Naive B cell (primary cell): ENCODE measurements at regions not wholly inside any gene's neighbourhood (a gene's known extent, or its start where the extent isn't known, plus 50 kb on each side); places are given as distances from the start of the nearest gene placed in this dataset.

Experiments used
- ATAC-seq, 2 donors: fragments of 150-1000 bp; cut with Tn5 transposase; 2 replicates each; pipeline ENCODE4 v1.10.0; 2021; ENCODE audit warnings: low read depth in 2 of 2, mild to moderate bottlenecking in 2 of 2, moderate library complexity in 2 of 2
- DNase-seq: peaks from one replicate; pipeline ENCODE4 v3.0.0; 2022
- H3K27ac Mint-ChIP-seq, 6 donors: one replicate each; pipeline ENCODE4 v1.8.0; 2020 to 2022; ENCODE audit warnings: mild to moderate bottlenecking in 6 of 6, mixed read lengths in 6 of 6, moderate library complexity in 5 of 6, inconsistent platforms in 2 of 6
- H3K27me3 Mint-ChIP-seq, 3 donors: one replicate each; pipeline ENCODE4 v1.8.0; 2021 to 2022; ENCODE audit warnings: mixed read lengths in 3 of 3, mild to moderate bottlenecking in 1 of 3
- H3K36me3 Mint-ChIP-seq, 2 donors: one replicate each; pipeline ENCODE4 v1.8.0; 2020 to 2022; ENCODE audit warnings: mixed read lengths in 2 of 2, inconsistent platforms in 1 of 2, mild to moderate bottlenecking in 1 of 2
- H3K4me1 Mint-ChIP-seq, 3 donors: one replicate each; pipeline ENCODE4 v1.8.0; 2020 to 2022; ENCODE audit warnings: mixed read lengths in 3 of 3, inconsistent platforms in 1 of 3, mild to moderate bottlenecking in 1 of 3, moderate library complexity in 1 of 3
- H3K4me3 Mint-ChIP-seq, 8 donors: one replicate each; pipeline ENCODE4 v1.8.0; 2020 to 2022; ENCODE audit warnings: mild to moderate bottlenecking in 8 of 8, mixed read lengths in 8 of 8, moderate library complexity in 8 of 8, inconsistent platforms in 2 of 8
- H3K9me3 Mint-ChIP-seq, 7 donors: one replicate each; pipeline ENCODE4 v1.8.0; 2020 to 2022; ENCODE audit warnings: mixed read lengths in 7 of 7, mild to moderate bottlenecking in 5 of 7, inconsistent platforms in 2 of 7, moderate library complexity in 1 of 7

- ATAC-seq (no peak), DNase-seq (no peak)
- Mint-ChIP-seq H3K4me3 (no peak overlapping the region), H3K4me1 (peaks cover 0 to 2% (median 0%) of the 10 kb centered on the region in 3 donors), H3K9me3 (peaks cover 0 to 5% (median 0%) of the 10 kb centered on the region in 7 donors), H3K36me3 (no peaks in the 10 kb centered on the region), H3K27me3 (no peaks in the 10 kb centered on the region), H3K27ac (no peak overlapping the region)
Measured at GRCh38 chr2:147330925-147331324, 513.9 kb upstream of the ACVR2A start.

GRCh38 chr2:147327613-147328012 is 517.2 kb upstream of the ACVR2A start:
- H3K4me1 Mint-ChIP-seq = peaks cover 0 to 2% (median 0%) of the 10 kb centered on the region in 3 donors
- H3K4me3 Mint-ChIP-seq = no peak overlapping the region
- ATAC-seq = no peak

GRCh38 chr2:147325990-147326389 is 518.8 kb upstream of the ACVR2A start:
- ATAC-seq = no peak
- H3K36me3 Mint-ChIP-seq = peaks cover 0 to 4% of the 10 kb centered on the region in 2 donors
- no peaks in the 10 kb centered on the region for H3K27me3 Mint-ChIP-seq
- peaks cover 0 to 2% (median 0%) of the 10 kb centered on the region in 3 donors for H3K4me1 Mint-ChIP-seq
- H3K9me3 Mint-ChIP-seq = peaks cover 0 to 10% (median 2%) of the 10 kb centered on the region in 7 donors
- no peak overlapping the region for H3K4me3 Mint-ChIP-seq
- H3K27ac Mint-ChIP-seq = no peak overlapping the region
- DNase-seq = no peak

More at GRCh38 chr2:147327613-147328012, 517.2 kb upstream of the ACVR2A start:
- peak overlapping the region in 1 of 6 donors; percentile 62 for H3K27ac Mint-ChIP-seq
- H3K36me3 Mint-ChIP-seq = no peaks in the 10 kb centered on the region
- no peaks in the 10 kb centered on the region for H3K27me3 Mint-ChIP-seq
- no peak for DNase-seq
- no peaks in the 10 kb centered on the region for H3K9me3 Mint-ChIP-seq

- Mint-ChIP-seq H3K27me3 (no peaks in the 10 kb centered on the region), H3K9me3 (peaks cover 10 to 34% (median 14%) of the 10 kb centered on the region in 7 donors), H3K4me3 (no peak overlapping the region), H3K36me3 (peaks cover 0 to 4% of the 10 kb centered on the region in 2 donors), H3K4me1 (no peaks in the 10 kb centered on the region), H3K27ac (no peak overlapping the region)
- DNase-seq (no peak), ATAC-seq (no peak)
Measured at GRCh38 chr2:147320146-147320545, 524.7 kb upstream of the ACVR2A start.

GRCh38 chr2:147311058-147311430 is 533.8 kb upstream of the ACVR2A start:
- H3K27me3 Mint-ChIP-seq = no peaks in the 10 kb centered on the region
- no peaks in the 10 kb centered on the region for H3K36me3 Mint-ChIP-seq
- H3K9me3 Mint-ChIP-seq = peaks cover 0 to 8% (median 2%) of the 10 kb centered on the region in 7 donors
- DNase-seq (no peak), ATAC-seq (no peak)
- no peak overlapping the region for H3K4me3 Mint-ChIP-seq
- no peak overlapping the region for H3K27ac Mint-ChIP-seq
- H3K4me1 Mint-ChIP-seq = no peaks in the 10 kb centered on the region

- peaks cover 0 to 8% (median 2%) of the 10 kb centered on the region in 7 donors for H3K9me3 Mint-ChIP-seq
- H3K36me3 Mint-ChIP-seq = no peaks in the 10 kb centered on the region
- DNase-seq = no peak
- H3K27ac Mint-ChIP-seq = no peak overlapping the region
- ATAC-seq = no peak
- no peak overlapping the region for H3K4me3 Mint-ChIP-seq
- H3K4me1 Mint-ChIP-seq = no peaks in the 10 kb centered on the region
- H3K27me3 Mint-ChIP-seq = no peaks in the 10 kb centered on the region
Measured at GRCh38 chr2:147310335-147311057, 534.3 kb upstream of the ACVR2A start.

GRCh38 chr2:147297820-147298219 is 547.0 kb upstream of the ACVR2A start:
- no peaks in the 10 kb centered on the region for H3K36me3 Mint-ChIP-seq
- H3K4me3 Mint-ChIP-seq = no peak overlapping the region
- no peak for ATAC-seq
- H3K9me3 Mint-ChIP-seq = no peaks in the 10 kb centered on the region
- no peak for DNase-seq
- no peak overlapping the region for H3K27ac Mint-ChIP-seq
- no peaks in the 10 kb centered on the region for H3K4me1 Mint-ChIP-seq
- no peaks in the 10 kb centered on the region for H3K27me3 Mint-ChIP-seq

DNA sequence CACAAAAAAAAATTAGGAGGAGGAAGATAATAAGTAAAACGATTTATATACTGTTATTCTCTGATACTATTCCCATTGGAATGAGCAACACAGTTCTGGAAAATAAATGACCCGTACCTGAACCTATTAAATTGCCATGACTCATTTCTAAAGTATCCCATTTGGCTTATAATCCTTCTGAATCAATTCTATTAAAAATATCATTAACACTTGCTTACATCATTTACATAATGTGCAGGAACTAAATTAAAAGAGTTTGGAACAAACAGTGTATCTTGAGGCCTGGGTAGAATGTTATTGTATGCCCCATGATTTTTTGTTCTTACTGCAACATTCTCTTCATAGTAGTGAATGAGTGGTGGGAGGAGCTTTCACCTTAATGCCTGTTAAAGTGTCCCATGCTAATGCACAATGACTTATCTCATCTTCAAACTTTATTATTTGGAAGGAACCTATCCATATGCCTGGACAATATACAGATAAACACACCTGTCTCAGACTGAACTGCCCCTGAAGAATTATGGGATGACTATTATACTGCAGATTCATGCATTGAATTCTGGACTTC is 549.9 kb upstream of the ACVR2A start:
- H3K4me1 Mint-ChIP-seq = no peaks in the 10 kb centered on the region
- DNase-seq (no peak), ATAC-seq (no peak)
- H3K9me3 Mint-ChIP-seq = peaks cover 0 to 4% (median 1%) of the 10 kb centered on the region in 7 donors
- H3K27ac Mint-ChIP-seq = no peak overlapping the region
- H3K27me3 Mint-ChIP-seq = no peaks in the 10 kb centered on the region
- H3K4me3 Mint-ChIP-seq = no peak overlapping the region
- H3K36me3 Mint-ChIP-seq = no peaks in the 10 kb centered on the region

GRCh38 chr2:147293991-147294824 is 550.6 kb upstream of the ACVR2A start:
- Mint-ChIP-seq H3K4me1 (no peaks in the 10 kb centered on the region), H3K4me3 (no peak overlapping the region), H3K9me3 (peaks cover 0 to 4% (median 1%) of the 10 kb centered on the region in 7 donors), H3K27me3 (no peaks in the 10 kb centered on the region), H3K36me3 (no peaks in the 10 kb centered on the region), H3K27ac (no peak overlapping the region)
- ATAC-seq (no peak), DNase-seq (no peak)

DNA sequence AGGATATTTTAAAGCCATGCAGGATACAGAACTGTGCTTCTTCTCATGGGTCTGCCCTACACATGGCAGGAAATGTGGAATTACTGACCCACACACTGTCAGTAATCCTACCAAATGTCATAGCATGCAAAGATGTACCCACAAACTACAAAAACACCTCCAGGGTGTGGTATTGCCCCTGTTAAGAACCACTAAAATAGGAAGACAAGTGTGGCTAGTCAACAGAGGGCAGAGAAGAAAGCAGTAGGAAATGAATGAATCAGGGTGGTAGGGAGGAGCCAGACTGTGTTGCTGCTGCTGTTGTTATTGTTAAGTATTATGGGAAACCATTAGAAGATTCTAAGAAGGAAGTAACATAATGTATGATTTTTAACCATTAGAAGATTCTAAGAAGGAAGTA is 556.7 kb upstream of the ACVR2A start:
- H3K4me3 Mint-ChIP-seq = no peak overlapping the region
- no peaks in the 10 kb centered on the region for H3K27me3 Mint-ChIP-seq
- no peak for ATAC-seq
- H3K36me3 Mint-ChIP-seq = no peaks in the 10 kb centered on the region
- no peak overlapping the region for H3K27ac Mint-ChIP-seq
- no peaks in the 10 kb centered on the region for H3K4me1 Mint-ChIP-seq
- H3K9me3 Mint-ChIP-seq = peaks cover 0 to 7% (median 4%) of the 10 kb centered on the region in 7 donors
- no peak for DNase-seq

DNA sequence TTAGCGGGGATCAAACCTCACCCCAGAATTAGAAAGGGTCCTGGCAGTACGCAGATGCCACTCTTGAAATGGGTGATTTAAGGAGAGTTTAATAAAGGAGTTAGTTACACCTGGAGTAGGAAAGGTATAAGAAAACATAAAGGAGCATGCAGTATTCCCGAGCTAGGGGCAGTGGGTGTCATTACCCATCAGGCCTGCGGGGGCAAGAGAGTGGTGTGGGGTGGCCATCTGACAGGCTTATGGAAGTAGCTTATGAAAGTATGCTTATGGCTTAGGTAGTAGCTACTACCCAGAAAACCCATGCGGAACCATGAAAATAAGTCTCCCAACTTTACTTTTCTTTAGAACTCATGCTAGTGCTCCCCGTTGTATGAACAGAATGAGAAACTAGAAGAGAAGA is 568.9 kb upstream of the ACVR2A start:
- no peak for DNase-seq
- no peaks in the 10 kb centered on the region for H3K4me1 Mint-ChIP-seq
- no peaks in the 10 kb centered on the region for H3K27me3 Mint-ChIP-seq
- H3K36me3 Mint-ChIP-seq = no peaks in the 10 kb centered on the region
- H3K27ac Mint-ChIP-seq = no peak overlapping the region
- no peak overlapping the region for H3K4me3 Mint-ChIP-seq
- peaks cover 0 to 8% (median 0%) of the 10 kb centered on the region in 7 donors for H3K9me3 Mint-ChIP-seq
- ATAC-seq = no peak

- Mint-ChIP-seq H3K4me3 (no peak overlapping the region), H3K36me3 (peaks cover 8 to 13% of the 10 kb centered on the region in 2 donors), H3K27ac (no peak overlapping the region), H3K9me3 (peaks cover 1 to 21% (median 11%) of the 10 kb centered on the region in 7 donors), H3K27me3 (no peaks in the 10 kb centered on the region), H3K4me1 (no peaks in the 10 kb centered on the region)
- DNase-seq (no peak), ATAC-seq (no peak)
Measured at GRCh38 chr2:147273628-147274027, 571.2 kb upstream of the ACVR2A start.

GRCh38 chr2:147273106-147273505 is 571.7 kb upstream of the ACVR2A start:
- ATAC-seq (no peak), DNase-seq (no peak)
- H3K4me1 Mint-ChIP-seq = no peaks in the 10 kb centered on the region
- peaks cover 8 to 13% of the 10 kb centered on the region in 2 donors for H3K36me3 Mint-ChIP-seq
- H3K27ac Mint-ChIP-seq = no peak overlapping the region
- no peaks in the 10 kb centered on the region for H3K27me3 Mint-ChIP-seq
- peaks cover 2 to 26% (median 11%) of the 10 kb centered on the region in 7 donors for H3K9me3 Mint-ChIP-seq
- no peak overlapping the region for H3K4me3 Mint-ChIP-seq
